Psoas muscle (tissue), 7 donors: ENCODE measurements at regions not wholly inside any gene's neighbourhood (a gene's known extent, or its start where the extent isn't known, plus 50 kb on each side); places are given as distances from the start of the nearest gene placed in this dataset.
"Not testable (repeated sequence)": the region's sequence is repeated elsewhere in the genome, so short reads cannot be mapped to it uniquely, and the experiment has no call there.

Experiments used
- ATAC-seq, 4 donors: fragments of 200-7000 bp; cut with Tn5 transposase; one replicate each; pipeline ENCODE4 v1.9.1; 2020; ENCODE audit warnings: moderate library complexity in 3 of 4, mild to moderate bottlenecking in 2 of 4
- DNase-seq, 2 donors: peaks; one replicate each; pipeline ENCODE4 v3.0.0-alpha.2; 2020
- H3K27ac ChIP-seq: fragments of 200-600 bp; one replicate; pipeline ENCODE4 v1.8.0; 2022
- H3K27me3 ChIP-seq, 3 donors: fragments of 200-600 bp in 1 of 3; one replicate each; pipeline versions ENCODE4 v1.6.1 to v1.8.0; 2013 to 2022; ENCODE audit warnings: low read length in 2 of 3, mild to moderate bottlenecking in 2 of 3, moderate library complexity in 1 of 3; ENCODE audit not compliant: insufficient read depth in 3 of 3
- H3K36me3 ChIP-seq, 2 donors: fragments of 200-600 bp in 1 of 2; one replicate each; pipeline versions ENCODE4 v1.6.1 to v1.8.0; 2013 to 2022; ENCODE audit warnings: low read depth in 1 of 2, mild to moderate bottlenecking in 1 of 2, moderate library complexity in 1 of 2; ENCODE audit not compliant: insufficient read depth in 1 of 2
- H3K4me1 ChIP-seq: fragments of 200-600 bp; one replicate; pipeline ENCODE4 v1.8.0; 2022
- H3K4me3 ChIP-seq: fragments of 200-600 bp; one replicate; pipeline ENCODE4 v1.8.0; 2022; ENCODE audit warnings: mild to moderate bottlenecking
- H3K9me3 ChIP-seq: fragments of 200-600 bp; one replicate; pipeline ENCODE4 v1.8.0; 2022
- CTCF ChIP-seq: fragments of 200-600 bp; IDR thresholded peaks from one replicate; pipeline ENCODE4 v1.8.0; 2022; ENCODE audit warnings: antibody characterized with exemption
- WGBS, 3 donors: extraction: QIAGEN DNeasy Blood & Tissue Kit; methylation state at CpG; one replicate each; pipeline versions ENCODE4 v1.1.6 to v1.1.7; 2013; 5-methylcytosine and 5-hydroxymethylcytosine counted together
- intact Hi-C, 2 donors: fragments of 100-400 bp; cut with DNase I; formaldehyde crosslinking; loops; one replicate each; pipeline versions ENCODE4 v1.11.0 to v1.14.2; 2022
- donor health status: healthy with polysubstance abuse.
- donor health status: DM: no; HTN: no; CAD: no; lungs with moderate emphysema.
- donor health status: Bipolar disorder and iron deficiency.
- donor health status: healthy.
- donor health status: DM: yes; HTN: yes; CAD: no.
- donor health status: DM: no; HTN: no; CAD: no.
- donor health status: DM: yes; HTN: yes; CAD: no.

GRCh38 chr12:46659032-46659650 lies 166.7 kb downstream of the SLC38A4 start:
- H3K4me3 ChIP-seq, result peak overlapping the region; percentile 41
- peak overlapping the region; percentile 80 for H3K27ac ChIP-seq
- H3K27me3 ChIP-seq, result no peaks in the 10 kb centered on the region
- H3K4me1 ChIP-seq, result peaks cover 55% of the 10 kb centered on the region
- no peak for TF ChIP-seq CTCF
- DNase-seq, result no peak
- no peaks in the 10 kb centered on the region for H3K36me3 ChIP-seq
- no peaks in the 10 kb centered on the region for H3K9me3 ChIP-seq
- peak in 1 of 4 donors; percentile 31 for ATAC-seq
- intact Hi-C loops, result loop anchor here in 1 of 2 donors (5.0 kb wide), 1 partner anchor 122 kb away; no protein-coding TSS in a partner anchor
- 56 to 62% (median 57%) methylated on average over 10 of the region's 10 CpGs for WGBS, 3 donors

GRCh38 chr12:46657453-46658411 lies 168.1 kb downstream of the SLC38A4 start:
- no peak for TF ChIP-seq CTCF
- ATAC-seq (peak; percentile 48 to 79 (median 72)), DNase-seq (no peak)
- no peaks in the 10 kb centered on the region for H3K9me3 ChIP-seq
- no peaks in the 10 kb centered on the region for H3K27me3 ChIP-seq
- 58 to 78% (median 60%) methylated on average over 4 of the region's 4 CpGs for WGBS, 3 donors
- peak overlapping the region; percentile 80 for H3K27ac ChIP-seq
- H3K4me3 ChIP-seq, result peak overlapping the region; percentile 41
- H3K36me3 ChIP-seq, result no peaks in the 10 kb centered on the region
- H3K4me1 ChIP-seq, result peaks cover 48% of the 10 kb centered on the region
- intact Hi-C loops, result loop anchor here in 1 of 2 donors (5.0 kb wide), 1 partner anchor 120 kb away; no protein-coding TSS in a partner anchor

- ATAC-seq, H3K9me3 ChIP-seq, H3K27ac ChIP-seq, DNase-seq, H3K4me3 ChIP-seq, H3K27me3 ChIP-seq, H3K36me3 ChIP-seq: not testable (repeated sequence)
- intact Hi-C loops, result loop anchor here in 1 of 2 donors (5.0 kb wide), 1 partner anchor 119 kb away; no protein-coding TSS in a partner anchor
- 91 to 98% (median 95%) methylated on average over 3 of the region's 3 CpGs for WGBS, 3 donors
- H3K4me1 ChIP-seq, result peaks cover 41% of the 10 kb centered on the region
Measured at GRCh38 chr12:46655984-46656383, 169.8 kb downstream of the SLC38A4 start.

GRCh38 chr12:46653311-46653710 lies 172.5 kb downstream of the SLC38A4 start:
- TF ChIP-seq CTCF, result no peak
- Histone ChIP-seq H3K4me3 (no peak overlapping the region), H3K4me1 (peaks cover 15% of the 10 kb centered on the region), H3K36me3 (no peaks in the 10 kb centered on the region), H3K27ac (no peak overlapping the region), H3K9me3 (peaks cover 3% of the 10 kb centered on the region), H3K27me3 (no peaks in the 10 kb centered on the region)
- DNase-seq, result no peak
- no peak for ATAC-seq
- WGBS, 3 donors, result 88 to 92% (median 90%) methylated on average over 2 of the region's 2 CpGs
- intact Hi-C loops, result no loop called here

GRCh38 chr12:46652692-46653091 lies 173.1 kb downstream of the SLC38A4 start:
- intact Hi-C loops, result no loop called here
- ATAC-seq (no peak), DNase-seq (no peak)
- no peak for TF ChIP-seq CTCF
- H3K27me3 ChIP-seq, result no peaks in the 10 kb centered on the region
- peaks cover 3% of the 10 kb centered on the region for H3K9me3 ChIP-seq
- peaks cover 9% of the 10 kb centered on the region for H3K4me1 ChIP-seq
- no peak overlapping the region for H3K4me3 ChIP-seq
- H3K27ac ChIP-seq, result no peak overlapping the region
- H3K36me3 ChIP-seq, result no peaks in the 10 kb centered on the region
